Vagina (tissue), 2 donors: ENCODE measurements at regions not wholly inside any gene's neighbourhood (a gene's known extent, or its start where the extent isn't known, plus 50 kb on each side); places are given as distances from the start of the nearest gene placed in this dataset.
A peak's percentile ranks its signal among the peaks of the same experiment; 100 is the strongest.

Source experiments
- DNase-seq, 2 donors: peaks; one replicate each; pipeline ENCODE4 v3.0.0-alpha.2; 2017; ENCODE audit errors: extremely low spot score in 2 of 2
- H3K27ac ChIP-seq: fragments of 200-600 bp; sonication (generic); one replicate; pipeline ENCODE4 v1.5.1; 2019
- H3K27me3 ChIP-seq: fragments of 200-600 bp; sonication (generic); one replicate; pipeline ENCODE4 v1.5.1; 2019
- H3K36me3 ChIP-seq, 2 donors: fragments of 200-600 bp; sonication (generic); one replicate each; pipeline ENCODE4 v1.5.1; 2017 to 2019
- H3K4me1 ChIP-seq: fragments of 200-600 bp; sonication (generic); one replicate; pipeline ENCODE4 v1.5.1; 2019
- H3K4me3 ChIP-seq, 2 donors: fragments of 200-600 bp; sonication (generic); 1 replicate in 1 of 2; 2 replicates in 1 of 2; pipeline ENCODE4 v1.5.1; 2016 to 2019
- H3K9me3 ChIP-seq: fragments of 200-600 bp; sonication (generic); one replicate; pipeline ENCODE4 v1.5.1; 2019
- CTCF ChIP-seq, 3 experiments: fragments of 450-650 bp in 2 of 3; fragments of 200-600 bp in 1 of 3; sonication (generic) in 1 of 3; IDR thresholded peaks; one replicate each; pipeline ENCODE4 v1.5.1; 2017 to 2019; ENCODE audit warnings: antibody characterized with exemption in 3 of 3, mild to moderate bottlenecking in 2 of 3, moderate library complexity in 2 of 3
- POLR2A ChIP-seq, 2 donors: fragments of 450-650 bp; IDR thresholded peaks; one replicate each; pipeline ENCODE4 v1.6.1; 2017; ENCODE audit warnings: antibody characterized with exemption in 2 of 2, mild to moderate bottlenecking in 2 of 2, moderate library complexity in 2 of 2
- POLR2AphosphoS5 ChIP-seq, 2 donors: sonication (generic); formaldehyde crosslinking; IDR thresholded peaks; one replicate each; pipeline ENCODE4 v1.9.0; 2017; ENCODE audit warnings: antibody characterized with exemption in 2 of 2, mild to moderate bottlenecking in 2 of 2, low read depth in 1 of 2; ENCODE audit not compliant: insufficient read depth in 1 of 2
- intact Hi-C: fragments of 100-400 bp; cut with DNase I; formaldehyde crosslinking; loops from one replicate; pipeline ENCODE4 v1.15.1; 2023

GRCh38 chr16:80466024-80466987 is 74.5 kb upstream of the DYNLRB2 start:
- Histone ChIP-seq H3K4me1 (peaks cover 6% of the 10 kb centered on the region), H3K36me3 (no peaks in the 10 kb centered on the region), H3K9me3 (no peaks in the 10 kb centered on the region), H3K4me3 (no peak overlapping the region), H3K27me3 (no peaks in the 10 kb centered on the region), H3K27ac (no peak overlapping the region)
- TF ChIP-seq CTCF (IDR thresholded peaks at IDR 0.05) (peak in 2 of 3 experiments; percentile 68 to 79), POLR2AphosphoS5 (IDR thresholded peaks at IDR 0.05; ENCODE audit: insufficient read depth in 1 of 2, low read depth in 1 of 2) (no peak), POLR2A (IDR thresholded peaks at IDR 0.05) (no peak)
- DNase-seq, result no peak
- intact Hi-C loops, result no loop called here

DNA sequence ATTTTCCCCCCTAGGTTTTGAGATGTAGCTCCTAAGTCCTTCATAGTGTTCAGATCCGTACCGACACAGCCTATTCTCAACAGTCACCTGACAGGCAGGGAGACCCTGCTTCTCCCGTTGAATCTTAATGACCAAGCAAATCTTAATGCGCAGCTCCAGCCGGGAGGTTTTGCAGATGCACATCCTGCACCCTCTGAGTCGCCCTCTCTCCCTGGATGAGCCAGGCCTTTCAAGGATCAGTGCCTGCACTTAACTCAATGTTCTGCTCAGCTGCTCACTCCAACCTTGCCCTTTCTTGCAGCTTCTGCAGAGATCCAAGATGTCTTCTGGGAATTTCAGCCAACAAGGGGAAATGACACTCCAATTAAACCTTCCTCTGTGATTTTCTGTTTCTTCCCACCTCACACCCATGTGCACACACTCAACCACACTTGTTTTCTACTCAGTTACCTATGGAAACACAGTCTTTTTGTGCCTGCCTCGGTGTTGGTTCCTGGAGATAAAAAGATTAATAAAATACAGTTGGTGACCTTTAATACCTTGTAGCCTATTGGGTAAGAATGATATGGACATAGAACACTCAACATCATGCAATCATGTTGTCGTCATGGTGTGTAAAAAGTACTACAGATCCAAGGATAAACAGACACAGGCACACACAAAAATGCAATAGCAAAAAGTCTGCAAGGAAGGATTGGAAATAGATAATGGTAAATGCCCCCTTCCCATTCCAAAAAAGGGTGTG is 76.9 kb upstream of the DYNLRB2 start:
- intact Hi-C loops, result no loop called here
- H3K36me3 ChIP-seq, result no peaks in the 10 kb centered on the region

DNA sequence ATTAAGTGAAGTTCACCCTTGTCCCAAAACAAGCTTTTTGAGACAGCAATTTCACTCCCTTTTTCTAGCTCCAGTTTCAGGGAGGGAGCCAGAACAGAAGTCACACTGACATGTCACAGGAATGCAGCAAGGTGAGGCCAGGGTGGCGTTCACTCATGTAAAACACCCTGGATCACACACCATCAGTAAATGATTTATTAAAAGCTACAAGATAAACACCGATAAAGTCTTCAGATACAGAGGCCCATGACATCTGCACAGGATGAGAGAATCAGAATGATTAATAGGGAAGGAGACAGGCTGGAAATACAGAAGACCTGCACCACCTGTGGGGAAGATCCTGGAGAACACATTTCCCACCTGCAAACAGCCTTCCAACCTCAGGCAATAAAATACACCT is 77.5 kb upstream of the DYNLRB2 start:
- Histone ChIP-seq H3K27ac (no peak overlapping the region), H3K27me3 (no peaks in the 10 kb centered on the region), H3K9me3 (no peaks in the 10 kb centered on the region), H3K36me3 (no peaks in the 10 kb centered on the region), H3K4me1 (peaks cover 6% of the 10 kb centered on the region), H3K4me3 (no peak overlapping the region)
- TF ChIP-seq POLR2A (IDR thresholded peaks at IDR 0.05), result no peak
- intact Hi-C loops, result no loop called here
- no peak for DNase-seq

More for the DNA sequence above, 76.9 kb upstream of the DYNLRB2 start:
- no peak overlapping the region for H3K27ac ChIP-seq
- H3K4me3 ChIP-seq, result no peak overlapping the region
- peaks cover 6% of the 10 kb centered on the region for H3K4me1 ChIP-seq
- no peaks in the 10 kb centered on the region for H3K9me3 ChIP-seq
- DNase-seq, result no peak
- no peaks in the 10 kb centered on the region for H3K27me3 ChIP-seq
- TF ChIP-seq CTCF (IDR thresholded peaks at IDR 0.05) (no peak), POLR2AphosphoS5 (IDR thresholded peaks at IDR 0.05; ENCODE audit: insufficient read depth in 1 of 2, low read depth in 1 of 2) (no peak), POLR2A (IDR thresholded peaks at IDR 0.05) (no peak)

- Histone ChIP-seq H3K27me3 (no peaks in the 10 kb centered on the region), H3K27ac (no peak overlapping the region), H3K4me1 (peaks cover 6% of the 10 kb centered on the region), H3K4me3 (no peak overlapping the region), H3K9me3 (no peaks in the 10 kb centered on the region), H3K36me3 (no peaks in the 10 kb centered on the region)
- no peak for TF ChIP-seq POLR2A (IDR thresholded peaks at IDR 0.05)
- TF ChIP-seq POLR2AphosphoS5 (IDR thresholded peaks at IDR 0.05; ENCODE audit: insufficient read depth in 1 of 2, low read depth in 1 of 2), result no peak
- no peak for DNase-seq
- intact Hi-C loops, result no loop called here
These were observed 77.9 kb upstream of the DYNLRB2 start for GRCh38 chr16:80462917-80463316.

GRCh38 chr16:80460988-80461387 is 79.8 kb upstream of the DYNLRB2 start:
- H3K9me3 ChIP-seq, result no peaks in the 10 kb centered on the region
- no peak for TF ChIP-seq CTCF (IDR thresholded peaks at IDR 0.05)
- TF ChIP-seq POLR2A (IDR thresholded peaks at IDR 0.05), result no peak
- no peak for TF ChIP-seq POLR2AphosphoS5 (IDR thresholded peaks at IDR 0.05; ENCODE audit: insufficient read depth in 1 of 2, low read depth in 1 of 2)
- H3K4me3 ChIP-seq, result no peak overlapping the region
- no peak for DNase-seq
- H3K27me3 ChIP-seq, result no peaks in the 10 kb centered on the region
- H3K27ac ChIP-seq, result no peak overlapping the region
- intact Hi-C loops, result no loop called here
- no peaks in the 10 kb centered on the region for H3K4me1 ChIP-seq
- H3K36me3 ChIP-seq, result no peaks in the 10 kb centered on the region
